Activated CD8-positive, alpha-beta memory T cell treated with anti-CD3 and anti-CD28 coated beads, Interleukin-2, amount 50 U/mL, for 4 hours (primary cell): ENCODE measurements at regions not wholly inside any gene's neighbourhood (a gene's known extent, or its start where the extent isn't known, plus 50 kb on each side); places are given as distances from the start of the nearest gene placed in this dataset.
"Not testable (repeated sequence)": the region's sequence is repeated elsewhere in the genome, so short reads cannot be mapped to it uniquely, and the experiment has no call there.

Experiments used
- DNase-seq: peaks from one replicate; pipeline ENCODE4 v3.0.0-alpha.2; 2020

DNA sequence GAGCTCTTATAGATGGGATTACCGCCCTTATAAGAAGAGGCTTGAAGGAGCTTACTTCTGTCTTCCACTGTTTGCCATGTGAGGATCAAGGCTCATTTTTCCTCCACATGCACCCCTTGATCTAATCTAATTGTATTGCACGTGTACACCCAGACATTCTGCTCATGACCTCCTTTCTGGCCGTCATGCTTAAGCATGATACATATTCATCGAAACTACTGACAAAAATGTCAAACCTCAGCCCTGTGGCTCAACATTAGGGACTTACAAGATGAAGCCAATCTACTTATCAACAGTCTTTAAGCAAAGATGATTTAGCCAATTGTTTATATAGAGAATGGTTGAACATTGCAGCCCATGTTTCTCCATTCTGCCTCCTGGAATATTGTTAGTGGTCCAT lies 127.6 kb downstream of the XCL2 start:
- no peak for DNase-seq

DNA sequence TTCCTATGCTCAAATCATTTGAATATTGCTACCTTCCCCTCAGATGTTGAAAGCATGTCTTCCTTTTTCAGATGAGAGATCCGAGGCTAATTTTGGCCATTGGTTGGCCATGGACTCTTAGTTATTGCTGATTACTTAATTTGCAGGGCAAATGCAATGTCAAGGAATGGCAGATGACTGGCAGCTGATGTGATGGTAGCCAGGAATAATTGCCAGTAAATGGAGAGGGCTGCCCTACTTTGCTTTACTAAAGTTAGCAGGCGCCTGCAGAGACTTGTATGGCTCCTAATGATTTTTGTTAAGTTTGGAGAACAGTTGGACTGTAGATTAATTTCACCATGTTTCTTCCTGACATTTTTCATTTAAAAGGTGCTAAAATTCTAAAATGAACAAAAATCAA lies 128.9 kb downstream of the XCL2 start:
- no peak for DNase-seq

DNA sequence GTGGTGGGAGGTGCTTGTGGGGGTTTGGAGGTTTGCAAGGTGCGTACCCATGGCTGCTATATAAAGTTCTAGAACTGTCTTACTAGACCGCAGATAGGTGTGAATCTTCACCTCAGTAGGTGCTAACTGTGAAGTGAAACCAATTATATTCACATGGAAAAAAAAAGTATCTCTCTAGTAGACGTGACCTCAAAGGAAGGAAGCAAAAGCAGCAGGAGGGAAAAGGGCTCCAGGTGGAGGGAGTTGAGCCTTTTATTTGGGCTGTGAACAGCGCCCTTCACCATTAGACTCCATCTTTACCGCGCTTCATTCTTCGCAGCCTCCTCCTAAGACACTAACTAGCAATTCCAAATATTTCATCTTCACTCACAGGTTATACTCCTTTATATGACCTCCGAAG lies 129.8 kb downstream of the TBX19 start:
- no peak for DNase-seq

DNA sequence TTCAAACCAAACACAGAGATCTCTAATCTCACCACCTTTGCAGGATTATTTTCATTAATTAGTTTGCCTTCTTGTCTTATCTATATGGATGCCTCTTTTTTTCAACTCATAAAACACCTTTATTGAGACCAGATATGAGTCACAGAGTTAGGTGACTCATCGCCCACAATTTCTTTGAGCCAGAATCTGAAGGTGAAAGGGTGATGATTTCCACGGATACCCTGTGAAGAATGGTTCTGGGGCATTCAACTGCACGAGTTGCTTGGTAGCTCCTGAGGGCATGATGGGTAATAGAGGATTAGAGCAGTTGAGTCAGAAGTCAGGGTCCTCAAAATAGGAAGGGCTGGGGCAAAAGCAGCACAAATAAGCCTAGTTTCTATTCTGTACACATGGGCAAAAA lies 128.2 kb downstream of the TBX19 start:
- DNase-seq = peak; percentile 64

DNA sequence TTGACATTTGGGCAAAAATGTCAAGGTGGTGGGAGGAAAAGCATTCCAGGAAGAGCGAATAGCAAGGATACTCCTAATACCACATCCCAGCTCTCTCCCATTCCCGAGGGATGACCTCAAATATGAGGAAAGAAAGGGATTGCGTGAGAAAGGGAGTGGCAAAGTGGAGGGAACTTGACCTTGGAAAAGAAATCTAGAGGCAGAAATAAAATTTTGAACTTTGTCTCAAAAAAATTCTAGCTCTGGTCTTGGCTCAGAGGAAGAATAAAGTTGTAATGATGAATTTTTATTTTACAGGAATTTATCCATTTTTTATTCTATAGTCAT lies 127.8 kb downstream of the TBX19 start:
- DNase-seq = no peak

DNA sequence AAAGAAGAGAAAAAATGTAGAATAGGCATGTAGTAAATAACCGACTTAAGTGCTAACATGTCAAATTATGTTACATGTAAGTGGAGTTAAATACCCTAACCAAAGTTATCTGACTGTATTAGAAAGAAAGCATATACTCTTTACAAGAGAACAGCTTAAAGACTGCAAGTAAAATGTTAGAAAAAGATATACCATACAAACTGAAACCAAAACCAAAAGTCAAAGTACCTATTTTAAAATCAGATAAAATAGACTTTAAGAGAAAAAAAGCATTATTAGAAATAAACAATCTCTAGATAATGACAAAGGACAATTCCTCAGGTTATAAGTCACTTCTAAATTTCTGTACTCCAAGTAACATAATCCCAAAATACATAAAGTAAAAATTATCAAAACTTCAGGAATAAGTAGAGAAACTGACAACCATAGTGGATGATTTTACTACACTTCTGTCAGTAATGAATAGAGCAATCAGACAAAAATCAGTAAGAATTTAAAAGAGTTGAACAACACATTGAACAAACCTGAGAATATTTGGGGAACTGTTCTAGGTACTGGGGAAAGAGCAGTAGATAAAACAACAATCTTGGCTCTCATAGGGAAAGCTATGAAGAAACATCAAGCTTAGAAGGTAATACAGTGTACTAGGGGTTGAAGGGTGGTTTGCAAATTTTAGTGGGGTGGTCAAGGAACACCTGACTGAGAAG lies 127.3 kb downstream of the TBX19 start:
- no peak for DNase-seq

DNA sequence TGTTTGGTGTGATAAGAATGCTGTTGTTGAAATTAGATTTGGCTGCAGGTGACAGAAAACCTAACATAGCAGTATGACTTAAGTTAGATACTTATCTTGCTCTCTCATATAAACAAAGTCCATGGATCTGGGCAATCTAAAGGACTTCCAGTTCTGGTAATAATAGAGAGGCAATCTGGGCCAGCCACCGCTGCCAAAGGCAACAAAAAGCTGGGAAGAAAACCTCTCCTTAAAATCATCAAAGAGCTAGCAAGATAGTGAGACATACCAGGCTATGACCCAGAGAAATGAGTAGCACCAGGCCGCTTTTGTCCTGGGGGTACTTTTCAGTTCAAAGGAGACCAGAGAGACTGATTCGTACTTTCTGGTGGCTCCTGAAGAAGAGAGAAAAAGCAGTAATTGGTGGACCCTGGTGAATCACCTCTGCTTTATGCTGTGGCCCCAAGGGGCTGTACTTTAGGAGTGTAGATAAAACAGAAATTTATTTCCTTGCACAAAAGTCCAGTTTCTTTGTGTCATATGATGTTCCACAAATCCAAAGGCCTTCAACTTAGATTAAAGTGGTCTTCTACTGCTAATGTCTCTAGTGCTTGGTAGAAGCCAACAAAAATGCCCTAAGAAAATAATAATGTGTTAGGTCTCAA lies 125.4 kb downstream of the TBX19 start:
- DNase-seq = no peak

DNA sequence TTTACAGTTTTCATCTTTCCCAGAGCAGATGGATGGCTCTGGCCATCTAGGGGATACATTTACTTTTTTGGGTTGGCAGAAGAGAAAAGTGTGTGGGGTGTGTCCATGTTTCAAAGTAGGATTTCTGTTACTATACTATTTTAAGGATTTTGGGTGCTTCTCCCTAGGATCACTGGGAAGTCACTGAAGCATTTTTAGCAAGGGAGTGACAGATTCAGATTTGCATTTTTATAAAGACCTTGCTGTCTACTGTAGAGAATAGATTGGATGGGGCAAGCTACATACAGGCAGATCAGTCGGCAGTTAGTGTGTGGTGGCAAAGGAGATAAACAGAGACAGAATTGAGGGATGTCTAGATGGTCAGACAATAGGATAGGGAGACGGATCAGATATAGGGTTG lies 122.5 kb downstream of the TBX19 start:
- no peak for DNase-seq

DNA sequence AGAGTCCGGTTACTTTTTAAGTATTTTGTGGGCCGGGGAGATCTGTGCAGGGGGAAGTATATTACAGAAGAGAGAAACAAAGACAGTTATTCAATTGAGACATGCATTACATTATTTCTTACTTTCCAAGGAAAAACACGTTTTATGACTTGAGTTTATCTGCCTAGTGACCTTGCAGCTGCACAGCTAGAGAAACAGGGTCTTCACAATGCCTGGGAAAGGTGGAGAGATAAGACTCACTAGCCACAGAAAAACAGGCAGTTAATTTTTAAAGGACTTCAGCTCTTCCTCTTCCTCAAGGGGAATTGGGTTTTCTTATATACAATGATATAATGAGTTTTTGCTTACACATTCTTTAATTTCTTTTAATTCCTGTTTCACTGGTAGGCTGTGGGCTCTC lies 121.8 kb downstream of the TBX19 start:
- DNase-seq = not testable (repeated sequence)

DNA sequence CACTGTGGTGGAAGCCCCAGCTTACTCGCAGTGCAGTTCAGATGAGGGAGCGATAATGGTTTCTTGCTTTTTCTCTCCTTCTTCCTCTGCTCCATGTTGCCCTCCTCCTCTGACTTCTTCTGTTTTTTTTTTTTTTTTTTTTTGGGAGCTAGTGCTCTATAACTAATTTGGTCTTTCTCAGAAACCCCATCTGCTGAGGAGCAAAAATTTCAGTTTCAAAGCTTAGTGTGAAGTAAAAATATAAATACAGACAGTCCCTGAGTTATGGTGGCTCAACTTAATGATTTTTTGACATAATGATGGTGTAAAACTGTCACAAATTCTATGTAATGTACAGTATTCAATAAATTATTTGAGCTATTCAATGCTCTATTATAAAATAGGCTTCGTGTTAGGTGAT lies 120.7 kb downstream of the TBX19 start:
- DNase-seq = no peak

DNA sequence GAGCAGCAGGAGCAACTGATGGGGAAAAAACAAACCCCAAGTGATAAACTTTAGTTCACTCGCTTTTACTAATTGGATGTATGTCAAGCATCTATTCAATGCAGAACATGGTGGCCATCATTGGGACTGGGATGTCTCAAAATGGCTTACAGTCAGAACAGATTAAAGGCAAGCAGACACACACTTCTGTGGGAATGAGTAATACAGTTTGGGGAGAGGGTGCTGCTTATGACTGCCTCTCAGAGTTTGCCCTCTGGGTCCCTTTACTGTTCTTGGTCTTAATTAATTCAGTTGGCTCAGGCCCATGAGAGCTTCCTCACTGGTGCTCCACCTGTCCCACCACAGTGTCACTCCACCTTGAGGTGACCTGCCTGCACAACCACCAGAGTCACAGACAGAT lies 119.5 kb downstream of the TBX19 start:
- DNase-seq = no peak

DNA sequence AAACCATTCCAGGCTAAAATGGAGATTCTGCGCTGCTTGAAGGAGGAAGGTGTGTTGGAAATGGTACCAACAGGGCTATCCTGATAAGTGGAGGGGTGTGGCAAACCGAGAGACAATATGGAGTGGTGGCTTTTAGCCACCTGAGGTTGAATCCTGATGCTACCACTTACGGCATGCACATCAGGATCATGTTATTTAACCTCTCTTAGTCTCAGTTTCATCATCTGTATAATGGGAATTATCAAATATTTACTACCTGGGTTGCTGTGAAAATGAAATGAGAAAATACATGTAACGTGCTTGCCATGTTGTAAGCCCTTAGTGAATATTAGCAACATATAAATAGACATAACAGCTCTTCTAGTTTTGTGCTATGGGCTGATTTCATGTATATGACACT lies 117.1 kb downstream of the TBX19 start:
- DNase-seq = no peak

DNA sequence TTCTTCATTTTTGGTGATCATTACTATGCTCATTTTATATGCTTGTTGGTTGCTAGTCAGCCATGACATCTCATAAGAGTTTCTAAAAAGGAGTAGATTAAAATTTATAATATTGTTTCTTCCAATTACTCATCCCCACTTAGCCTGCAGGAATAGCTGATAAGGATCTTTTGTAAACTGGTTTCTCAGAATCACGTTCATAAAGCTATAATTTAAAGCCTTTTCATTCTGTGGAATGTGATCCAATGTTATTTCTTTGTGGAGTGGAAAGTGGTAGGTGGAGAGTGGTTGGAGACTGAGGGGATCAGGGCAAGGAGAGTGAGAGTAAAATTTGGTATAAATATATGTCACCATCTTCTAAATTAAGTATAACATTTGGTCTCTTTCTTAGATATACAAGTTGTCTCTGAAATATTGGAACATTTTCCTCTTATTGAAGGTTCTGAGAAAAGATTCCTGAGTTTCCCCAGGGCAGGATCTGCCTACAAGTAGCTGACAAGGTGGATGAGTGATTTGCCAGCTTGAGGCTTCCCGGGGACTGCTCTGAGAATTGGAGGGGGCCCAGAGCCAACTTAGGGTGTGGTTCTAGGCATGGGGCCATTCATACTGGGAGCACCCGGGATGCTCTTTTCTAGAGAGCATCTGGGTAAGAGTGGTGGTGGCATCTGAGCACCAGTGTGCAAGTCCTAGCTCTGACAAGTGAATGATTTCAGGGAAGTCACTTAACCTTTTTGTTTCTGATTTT lies 116.4 kb downstream of the TBX19 start:
- DNase-seq = no peak

DNA sequence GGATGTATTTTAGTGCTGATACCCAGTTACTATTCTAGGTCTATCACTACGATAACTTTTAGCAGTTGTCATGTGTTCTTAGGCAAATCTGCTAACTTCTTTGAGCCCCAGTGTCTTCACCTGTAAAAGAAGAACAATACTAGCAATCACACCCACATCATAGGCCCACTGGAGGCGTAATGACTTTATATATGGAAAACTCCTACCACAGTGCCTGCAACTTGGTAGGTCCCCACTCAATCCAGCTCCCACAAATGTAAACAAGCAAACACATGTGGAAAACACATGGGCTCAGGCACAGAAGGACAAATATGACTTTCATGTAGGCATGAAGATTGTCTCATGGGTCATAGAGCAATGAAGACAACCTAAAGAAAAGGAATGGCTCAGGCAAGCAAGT lies 115.8 kb downstream of the TBX19 start:
- no peak for DNase-seq

DNA sequence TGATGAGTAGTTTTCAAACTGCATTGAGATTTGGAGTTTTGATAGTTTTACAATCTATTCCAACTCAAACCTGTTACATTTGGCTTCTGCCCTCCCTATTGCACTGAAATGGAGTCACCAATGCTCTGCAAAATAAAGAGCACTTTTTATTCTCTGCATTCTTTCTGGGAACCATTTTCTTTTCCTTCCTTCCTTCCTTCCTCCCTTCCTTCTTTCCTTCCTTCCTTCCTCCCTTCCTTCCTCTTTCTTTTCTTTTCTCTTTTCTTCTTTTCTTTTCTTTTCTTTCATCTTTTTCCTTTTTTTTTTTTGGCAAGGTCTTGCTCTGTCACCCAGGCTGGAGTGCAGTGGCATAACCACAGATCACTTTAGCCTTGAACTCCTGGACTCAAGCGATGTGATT lies 114.2 kb downstream of the TBX19 start:
- DNase-seq = no peak

DNA sequence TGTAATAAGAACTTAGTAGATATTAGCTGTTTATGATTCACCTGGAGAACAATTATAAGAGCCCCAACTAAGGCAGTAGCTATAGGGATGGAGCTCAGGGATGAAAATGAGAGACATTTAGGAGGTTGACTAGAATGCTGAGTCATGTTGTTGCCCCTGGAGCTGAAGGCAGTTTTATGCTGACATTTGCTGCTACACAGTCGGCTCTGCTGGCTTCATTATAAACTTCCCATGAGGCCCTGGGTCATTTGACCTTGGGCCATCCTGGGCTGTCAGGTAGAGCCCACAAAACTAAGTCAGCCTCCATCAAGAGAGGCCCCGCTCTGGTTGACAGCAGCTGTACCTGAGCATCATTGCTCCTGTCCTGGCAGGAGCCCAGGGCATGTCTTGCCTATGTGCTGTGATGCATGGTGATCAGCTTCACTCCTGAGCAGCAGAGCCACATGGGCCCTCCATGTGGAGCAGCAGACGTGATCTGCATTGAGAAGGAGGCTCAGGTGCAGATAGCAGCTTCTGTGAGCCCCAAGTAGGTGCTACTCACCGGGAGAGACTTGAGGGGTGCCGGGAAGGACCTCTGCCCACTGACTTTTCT lies 112.4 kb downstream of the TBX19 start:
- DNase-seq = no peak

DNA sequence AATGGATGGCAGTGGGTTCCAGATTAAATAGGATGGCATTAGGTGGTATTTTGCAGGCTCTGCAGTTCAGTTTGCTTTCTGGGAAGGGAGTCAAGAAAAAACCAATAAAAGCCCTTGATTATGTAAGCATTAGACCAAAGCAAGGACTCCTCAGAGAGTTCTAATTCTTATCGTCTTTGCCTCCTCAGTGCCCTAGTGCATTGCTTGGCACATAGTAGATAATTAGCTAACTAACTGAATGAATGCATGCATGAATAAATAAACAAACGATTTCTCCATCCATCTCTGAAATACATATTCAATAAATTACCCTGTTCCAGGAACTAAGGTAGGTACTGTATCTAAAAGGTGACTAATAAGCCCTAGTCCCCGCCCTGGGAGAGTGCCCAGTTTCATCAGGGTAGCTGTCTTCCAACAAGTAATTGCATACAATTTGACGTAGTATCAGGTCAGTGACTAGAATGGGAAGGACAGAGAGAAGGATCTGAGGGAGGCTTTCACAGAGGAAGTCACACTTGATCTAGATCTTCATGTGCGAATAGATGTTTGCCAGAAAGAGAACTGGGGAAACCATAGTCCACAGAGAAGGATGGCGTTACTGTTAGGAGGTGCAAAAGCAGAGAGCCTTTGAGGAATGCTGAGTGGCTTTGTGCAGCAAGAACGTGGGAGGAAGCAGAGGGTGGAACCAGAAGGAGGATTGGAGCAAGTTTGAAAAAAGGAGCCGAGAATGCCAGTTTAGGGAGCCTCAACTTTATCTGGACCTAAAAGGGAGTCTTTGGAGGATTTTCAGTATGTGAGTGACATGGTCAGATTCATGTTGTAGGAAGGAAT lies 111.4 kb downstream of the TBX19 start:
- no peak for DNase-seq

DNA sequence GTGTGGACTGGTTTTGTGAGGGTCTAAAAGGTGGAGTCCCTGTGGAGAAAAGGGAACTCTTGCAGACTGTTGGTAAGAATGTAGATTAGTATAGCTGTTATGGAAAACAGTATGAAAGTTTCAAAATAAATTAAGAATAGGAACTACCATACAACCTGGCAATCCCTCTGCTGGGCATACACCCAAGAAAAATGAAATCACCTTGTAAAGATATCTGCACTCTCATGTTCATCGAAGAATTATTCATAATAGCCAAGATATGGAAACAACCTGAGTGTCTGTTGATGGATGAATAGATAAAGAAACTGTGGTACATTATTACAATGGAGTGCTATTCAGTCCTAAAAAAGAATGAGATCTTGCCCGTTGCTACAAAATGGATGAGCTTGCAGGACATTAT lies 109.6 kb downstream of the TBX19 start:
- DNase-seq = no peak

DNA sequence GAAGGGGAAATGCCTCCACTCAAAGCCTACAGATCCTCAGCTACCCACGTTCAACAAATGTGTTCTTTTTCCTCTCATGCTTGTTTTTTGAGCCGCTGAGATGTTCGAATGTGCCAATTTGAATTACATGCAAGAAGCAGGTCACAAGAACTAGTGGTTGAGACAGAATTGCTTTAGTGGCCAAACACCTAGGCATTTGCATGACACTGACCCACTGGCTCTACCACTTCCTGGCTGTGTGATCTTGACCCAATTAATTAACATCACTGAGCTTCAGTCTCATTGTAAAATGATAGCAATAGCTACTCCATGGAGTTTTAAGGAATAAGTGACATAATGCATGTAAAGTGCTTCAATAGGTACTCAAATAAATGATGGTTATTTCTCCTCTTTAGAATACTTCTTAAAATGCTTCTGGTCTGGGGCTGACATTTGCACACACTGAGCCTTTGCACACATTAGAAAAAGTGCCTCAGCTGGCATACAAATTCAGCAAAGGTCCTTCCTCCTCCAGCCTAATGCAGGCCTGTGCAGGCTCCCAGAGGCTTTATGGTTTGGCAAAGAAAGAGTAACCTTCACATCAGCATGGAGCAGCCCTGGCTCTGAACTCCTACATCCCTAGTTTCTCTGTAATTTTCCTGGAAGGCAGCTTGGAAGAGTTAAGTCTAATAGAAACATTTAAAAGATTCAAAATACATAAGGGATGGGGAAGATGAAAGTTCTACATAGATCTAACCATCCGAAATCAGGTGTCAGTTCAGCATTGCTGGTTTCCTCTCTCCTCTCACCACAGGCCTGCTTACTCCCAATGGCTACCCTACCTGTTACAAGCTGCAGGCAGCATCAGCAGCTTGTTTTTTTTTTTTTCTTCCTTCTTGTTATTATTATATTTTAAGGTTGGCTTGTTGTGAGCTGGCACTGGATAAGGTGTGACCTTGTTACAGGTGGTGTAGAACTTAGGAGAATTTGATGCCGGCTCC lies 107.4 kb downstream of the TBX19 start:
- DNase-seq = no peak

DNA sequence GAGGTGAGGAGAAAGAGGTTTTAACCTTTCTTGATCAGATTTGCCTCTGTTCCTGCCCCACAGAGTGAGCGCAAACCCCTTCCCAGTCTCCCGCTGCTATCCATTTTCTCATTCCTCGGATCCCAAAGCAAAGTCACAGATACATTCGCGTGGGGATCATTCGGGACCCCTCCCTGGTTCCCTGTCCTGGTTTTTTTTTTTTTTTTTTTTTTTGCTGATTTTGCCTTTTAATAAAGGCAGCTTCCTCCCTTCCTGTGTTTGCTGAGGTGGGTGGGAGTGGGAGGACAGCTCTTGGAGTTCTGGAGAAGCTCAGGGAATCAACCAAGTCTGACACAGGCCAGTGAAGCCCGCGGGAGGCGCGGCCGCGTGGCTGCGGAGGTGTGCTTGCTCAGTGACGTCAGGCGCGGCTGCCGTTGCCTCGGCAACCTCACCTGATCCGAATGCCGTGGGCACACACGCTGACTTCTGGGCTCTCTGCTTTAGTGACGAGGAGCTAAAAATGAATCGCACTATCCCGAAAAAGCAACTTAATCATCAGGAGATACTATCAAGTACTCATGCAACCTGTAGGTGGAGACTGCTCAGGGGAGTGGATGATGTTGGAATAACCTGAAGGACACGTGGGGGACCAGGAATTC lies 106.4 kb downstream of the TBX19 start:
- DNase-seq = peak; percentile 81

DNA sequence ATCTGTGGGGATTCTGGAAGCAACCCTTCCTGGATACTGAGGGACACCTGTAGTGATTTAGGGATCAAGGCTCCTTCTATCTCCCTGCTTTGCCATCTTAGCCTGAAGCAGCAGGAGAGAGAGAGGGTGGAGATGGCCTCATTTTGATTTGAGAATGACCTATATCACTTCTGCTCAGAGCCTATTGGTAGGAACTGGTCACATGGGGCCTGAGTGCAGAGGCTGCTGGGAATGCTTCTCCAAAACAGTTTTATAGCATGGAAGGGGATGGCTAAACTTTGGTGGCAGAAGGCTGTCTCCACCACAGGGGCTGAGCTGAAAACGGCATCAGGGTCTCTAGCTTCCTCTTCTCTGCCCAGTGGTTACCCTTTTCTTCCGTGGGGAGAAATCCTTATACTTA lies 105.8 kb downstream of the TBX19 start:
- no peak for DNase-seq
